GM18951 (cell line): ENCODE measurements at regions not wholly inside any gene's neighbourhood (a gene's known extent, or its start where the extent isn't known, plus 50 kb on each side); places are given as distances from the start of the nearest gene placed in this dataset.

Experiments used
- POLR2A ChIP-seq: IDR thresholded peaks from 4 replicates; pipeline ENCODE4 v1.6.1; 2011; ENCODE audit warnings: mild to moderate bottlenecking; ENCODE audit not compliant: insufficient read length, insufficient read depth; ENCODE audit errors: extremely low read depth
- in situ Hi-C: fragments of 300-500 bp; cut with MboI; formaldehyde crosslinking; loops from one replicate; pipeline ENCODE4 v1.12.0; 2022; ENCODE audit warnings: low sequenced_read_pairs, mixed read lengths, inconsistent platforms; ENCODE audit not compliant: unreplicated experiment

DNA sequence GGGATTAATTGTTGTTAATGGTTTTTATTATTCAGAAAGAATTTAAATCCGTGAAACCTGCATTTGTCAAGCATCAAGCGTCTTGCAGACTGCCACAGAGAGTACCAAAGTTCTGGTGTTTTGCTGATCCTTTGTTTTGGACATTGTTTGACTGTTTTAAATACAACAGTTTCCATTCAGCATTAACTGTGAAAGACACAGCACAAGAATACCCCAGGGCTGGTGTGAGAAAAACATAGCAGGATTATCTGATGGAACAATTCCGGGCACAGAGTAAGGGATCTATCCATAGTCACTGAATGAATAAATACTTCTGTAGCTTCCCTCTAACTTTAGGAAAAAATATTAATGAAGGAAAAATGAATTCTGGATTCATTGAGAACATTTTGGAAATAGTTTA lies 202.3 kb downstream of the LTN1 start:
- no peak for TF ChIP-seq POLR2A
- in situ Hi-C loops: no loop called here

DNA sequence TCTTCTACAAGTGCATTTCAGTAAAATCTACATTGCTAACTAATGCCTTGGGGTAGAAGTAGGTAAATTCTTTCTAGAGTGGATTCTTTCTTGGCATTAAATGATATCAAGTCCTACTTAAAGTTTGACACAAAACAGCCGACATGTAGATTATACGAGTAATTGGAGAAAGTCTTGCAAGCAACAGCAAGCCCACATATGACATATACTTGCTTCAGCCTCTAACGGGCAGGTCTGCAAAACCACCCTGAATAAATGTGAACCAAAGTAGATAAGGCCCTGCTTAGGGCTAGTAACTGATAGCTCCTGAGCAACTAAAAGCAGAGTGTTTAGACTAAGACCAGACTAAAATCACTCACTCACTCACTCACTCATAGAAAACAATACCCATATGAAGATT lies 203.2 kb downstream of the LTN1 start:
- in situ Hi-C loops: no loop called here
- no peak for TF ChIP-seq POLR2A

DNA sequence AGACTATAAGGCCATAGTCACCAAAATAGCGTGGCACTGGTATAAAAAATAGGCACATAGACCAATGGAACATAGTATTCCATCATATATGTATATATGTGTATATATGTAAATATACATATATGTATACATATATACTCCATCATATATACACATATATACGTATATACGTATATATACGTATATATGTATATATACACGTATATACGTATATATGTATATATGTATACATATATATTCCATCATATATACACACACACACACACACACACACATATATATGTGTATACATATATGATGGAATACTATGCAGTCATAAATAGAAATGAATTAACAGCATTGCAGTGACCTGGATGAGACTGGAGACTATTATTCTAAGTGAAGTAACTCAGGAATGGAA lies 204.6 kb downstream of the LTN1 start:
- no peak for TF ChIP-seq POLR2A
- in situ Hi-C loops: no loop called here

DNA sequence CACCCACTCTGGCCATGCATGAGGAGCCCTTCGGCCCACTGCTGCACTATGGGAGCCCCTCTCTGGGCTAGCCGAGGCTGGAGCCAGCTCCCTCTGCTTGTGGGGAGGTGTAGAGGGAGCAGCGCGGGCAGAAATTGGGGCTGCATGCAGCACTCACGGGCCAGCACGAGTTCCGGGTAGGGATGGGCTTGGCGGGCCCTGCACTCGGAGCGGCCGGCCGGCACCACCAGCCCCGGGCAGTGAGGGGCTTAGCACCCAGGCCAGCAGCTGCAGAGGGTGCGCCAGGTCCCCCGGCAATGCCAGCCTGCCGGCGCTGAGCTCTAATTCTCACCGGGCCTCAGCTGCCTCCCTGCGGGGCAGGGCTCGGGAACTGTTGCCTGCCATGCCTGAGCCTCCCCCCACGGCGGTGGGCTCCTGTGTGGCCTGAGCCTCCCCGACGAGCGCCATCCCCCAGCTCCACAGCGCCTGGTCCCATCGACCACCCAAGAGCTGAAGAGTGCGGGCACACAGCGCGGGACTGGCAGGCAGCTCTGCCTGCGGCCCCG lies 209.0 kb downstream of the LTN1 start:
- no peak for TF ChIP-seq POLR2A
- in situ Hi-C loops: no loop called here

DNA sequence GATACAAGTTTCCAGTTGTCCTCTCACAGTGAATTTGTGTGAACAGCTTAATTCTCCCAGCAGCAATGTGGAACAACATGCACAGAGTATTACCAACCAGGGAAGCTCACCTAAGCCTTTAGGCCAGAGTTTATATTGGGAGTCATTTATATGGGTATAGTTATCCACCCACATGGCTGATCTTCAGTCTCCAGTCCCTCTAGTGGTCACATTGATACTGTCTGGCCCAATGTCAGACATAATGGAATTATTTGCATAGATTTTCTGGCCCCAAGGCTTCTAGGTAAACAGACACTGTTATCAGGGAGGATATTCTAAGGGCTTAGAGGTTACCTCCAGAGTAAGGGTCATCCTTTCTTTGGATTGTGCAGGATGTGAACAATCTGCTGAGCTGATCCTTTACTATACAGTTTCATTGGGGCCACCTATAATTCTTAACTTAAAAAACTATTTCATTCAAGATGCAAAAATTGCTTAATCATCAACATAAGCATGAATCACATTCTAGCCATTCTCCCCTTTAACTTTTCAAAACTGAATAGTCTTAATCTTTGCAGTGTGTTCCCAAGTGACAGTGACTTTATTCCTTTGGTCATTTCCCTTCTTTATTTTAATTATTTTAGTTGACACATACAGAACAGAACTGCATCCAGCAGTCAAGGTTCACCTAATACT lies 210.9 kb downstream of the LTN1 start:
- in situ Hi-C loops: no loop called here
- TF ChIP-seq POLR2A: no peak

DNA sequence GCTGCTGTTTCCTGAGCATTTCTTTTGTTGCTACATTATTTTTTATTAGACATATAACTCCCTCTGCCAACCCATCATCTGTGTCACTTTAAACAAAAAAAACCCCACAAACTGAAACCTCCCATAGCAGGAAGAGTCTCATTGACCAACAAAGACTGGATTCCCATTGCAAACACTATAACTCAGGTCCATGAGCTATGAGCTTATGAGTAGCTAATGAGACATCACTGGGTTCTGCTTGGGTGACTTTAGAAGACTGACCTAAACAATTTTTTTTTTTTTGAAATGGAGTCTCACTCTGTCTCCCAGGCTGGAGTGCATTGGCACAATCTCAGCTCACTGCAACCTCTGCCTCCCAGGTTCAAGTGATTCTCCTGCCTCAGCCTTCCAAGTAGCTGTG lies 212.8 kb downstream of the LTN1 start:
- in situ Hi-C loops: no loop called here

DNA sequence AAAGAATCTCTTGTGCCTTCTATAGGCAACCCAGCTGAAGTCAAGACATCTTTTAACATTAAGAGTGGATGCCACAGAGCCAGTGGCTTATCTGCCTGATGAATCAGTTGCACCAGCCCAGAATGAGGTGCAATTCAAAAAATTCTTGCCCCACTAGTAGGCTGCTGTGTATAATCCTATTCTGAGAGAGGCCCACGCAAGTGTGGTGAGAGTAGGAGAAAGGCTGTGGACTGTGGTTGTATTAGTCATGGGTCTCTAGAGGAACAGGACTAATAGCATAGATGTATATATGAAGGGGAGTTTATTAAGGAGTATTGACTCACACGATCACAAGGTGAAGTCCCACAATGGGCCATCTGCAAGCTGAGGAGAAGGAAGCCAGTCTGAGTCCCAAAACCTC lies 216.4 kb downstream of the LTN1 start:
- no peak for TF ChIP-seq POLR2A
- in situ Hi-C loops: no loop called here

More for the DNA sequence above, 212.8 kb downstream of the LTN1 start:
- no peak for TF ChIP-seq POLR2A

DNA sequence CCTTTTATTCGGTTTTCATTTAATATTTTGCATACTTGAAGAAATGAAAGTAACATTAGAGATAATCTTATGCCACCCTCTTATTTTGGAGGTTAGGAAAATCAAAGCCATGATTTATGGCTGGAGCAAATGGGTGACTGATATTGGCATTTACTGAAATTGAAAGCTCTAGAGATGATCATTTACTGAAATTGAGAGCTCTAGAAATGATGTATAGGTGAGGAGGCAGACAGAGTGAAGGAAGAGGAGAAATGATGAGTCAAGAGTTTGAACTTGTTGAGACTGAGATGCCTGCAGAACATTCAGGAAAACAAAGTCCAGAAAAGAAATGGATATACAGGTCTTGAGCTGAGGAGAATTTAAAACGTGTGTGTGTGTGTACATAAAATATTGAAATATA lies 217.6 kb downstream of the LTN1 start:
- no peak for TF ChIP-seq POLR2A
- in situ Hi-C loops: no loop called here

DNA sequence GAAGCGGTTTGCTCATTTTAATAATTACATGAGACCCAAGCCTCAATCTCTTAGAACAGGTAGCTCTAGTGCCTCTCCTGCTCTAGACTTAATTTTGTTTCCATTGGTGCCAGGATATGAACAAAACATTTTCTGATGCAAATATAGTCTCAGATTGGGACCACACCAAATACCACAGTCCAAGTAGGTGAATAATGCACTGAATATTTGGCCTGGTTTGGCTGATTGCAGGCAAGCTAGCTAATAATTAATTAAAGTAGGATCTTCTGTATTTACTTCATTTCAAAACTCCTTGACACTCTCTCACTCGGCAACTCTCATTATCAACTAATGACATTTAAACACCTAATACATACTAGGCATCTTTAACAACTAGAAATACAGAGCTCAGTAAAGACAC lies 219.6 kb downstream of the LTN1 start:
- no peak for TF ChIP-seq POLR2A
- in situ Hi-C loops: no loop called here

DNA sequence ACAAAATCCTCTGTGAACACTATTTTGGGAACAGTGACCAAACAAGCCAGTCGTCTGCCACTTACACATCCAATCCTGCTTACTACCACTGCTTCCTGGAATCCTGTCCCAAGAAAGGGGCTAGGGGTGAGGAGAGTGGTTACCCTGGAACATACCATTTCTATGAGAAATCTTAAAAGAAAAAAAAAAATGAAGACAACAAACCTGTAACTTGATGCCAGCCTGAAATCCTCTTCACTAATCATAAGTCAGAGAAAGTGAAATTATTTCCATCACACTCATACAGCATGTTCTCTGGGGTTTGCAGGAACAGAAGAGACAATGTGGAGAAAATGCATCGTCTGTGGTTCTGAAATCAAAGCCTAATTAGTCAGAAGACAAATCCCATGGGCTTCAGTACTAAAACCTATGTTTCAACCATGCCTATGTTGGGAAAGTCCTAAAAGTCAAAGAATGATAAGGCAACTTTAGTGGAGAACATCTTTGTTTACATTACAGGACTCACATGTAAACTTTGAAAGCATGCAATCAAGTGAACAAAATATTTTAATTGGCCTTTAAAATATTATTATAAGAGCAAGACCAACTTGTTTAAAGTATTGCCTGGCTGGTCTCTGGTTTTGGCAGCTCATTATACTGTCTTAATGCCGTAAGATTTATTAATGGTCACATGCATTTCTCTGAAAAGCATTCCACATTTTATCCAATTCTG lies 220.7 kb downstream of the LTN1 start:
- in situ Hi-C loops: no loop called here
- no peak for TF ChIP-seq POLR2A

DNA sequence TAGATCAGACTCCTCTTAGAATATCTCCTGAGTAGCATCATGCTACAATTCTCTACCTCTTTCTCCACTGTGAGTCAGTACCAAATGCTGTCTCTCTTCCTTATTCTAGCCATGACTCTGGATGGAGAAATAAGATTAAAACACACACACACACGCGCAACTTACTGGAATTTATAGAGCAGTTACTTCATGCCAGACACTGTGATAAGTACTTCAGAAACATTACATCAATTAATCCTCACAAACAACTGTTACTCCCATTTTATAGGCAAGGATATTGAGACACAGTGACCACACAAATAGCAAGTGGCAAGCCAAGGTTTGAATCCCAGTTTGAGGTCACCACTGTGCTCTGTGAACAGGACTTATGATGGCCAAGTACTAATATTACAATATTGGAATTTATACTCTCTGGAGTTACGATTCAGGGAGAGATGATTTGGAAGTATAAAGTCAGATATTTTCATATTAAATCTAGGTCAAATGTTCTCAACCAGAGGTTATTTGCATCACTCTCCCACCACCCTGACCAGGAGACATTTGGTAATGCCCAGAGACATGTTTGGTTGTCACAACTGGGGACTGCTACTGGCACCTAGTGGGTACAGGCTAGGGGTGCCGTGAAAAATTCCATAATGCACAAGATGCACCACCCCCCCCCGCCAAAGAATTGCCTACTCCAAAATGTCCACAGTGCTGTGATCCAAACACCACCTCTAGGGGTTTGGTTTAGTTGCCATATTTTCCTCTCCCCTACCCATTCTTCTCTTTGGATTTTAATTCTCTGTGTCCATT lies 221.6 kb downstream of the LTN1 start:
- no peak for TF ChIP-seq POLR2A
- in situ Hi-C loops: no loop called here

DNA sequence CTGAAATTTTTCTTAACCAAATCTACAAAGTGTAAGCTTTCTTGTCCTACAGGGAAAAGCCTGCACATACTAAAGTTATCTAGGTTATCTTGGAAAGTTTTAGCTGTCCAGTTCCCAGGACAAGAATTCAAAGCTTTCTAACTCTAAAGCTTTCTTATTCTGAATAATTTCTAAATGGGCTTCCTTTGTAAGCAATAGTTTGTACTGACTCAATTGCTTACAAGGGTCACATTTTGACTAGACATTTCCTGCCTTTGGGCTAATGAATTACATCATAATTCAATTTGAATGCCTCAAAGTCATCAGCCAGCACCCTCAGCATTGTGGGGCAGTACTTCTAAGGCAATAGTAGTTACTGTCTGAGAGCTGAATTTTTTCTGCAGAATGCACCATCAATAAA lies 223.0 kb downstream of the LTN1 start:
- TF ChIP-seq POLR2A: no peak
- in situ Hi-C loops: no loop called here

DNA sequence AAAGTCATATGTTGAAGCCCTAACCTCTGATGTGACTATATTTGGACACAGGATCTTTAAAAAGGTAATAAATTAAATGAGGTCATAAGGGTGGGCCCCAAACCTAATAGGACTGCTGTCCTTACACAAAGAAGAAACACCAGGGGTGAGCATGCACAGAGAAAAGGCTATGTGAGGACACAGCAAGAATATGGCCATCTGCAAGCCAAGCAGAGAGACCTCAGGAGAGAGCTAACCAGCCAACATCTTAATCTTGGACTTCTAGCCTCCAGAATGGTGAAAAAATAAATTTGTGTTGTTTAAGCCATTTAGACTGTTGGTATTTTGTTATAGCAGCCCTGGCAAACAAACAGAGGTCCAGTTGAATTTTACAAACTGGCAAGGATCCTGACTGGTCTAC lies 223.9 kb downstream of the LTN1 start:
- in situ Hi-C loops: no loop called here

More for the DNA sequence above, 223.9 kb downstream of the LTN1 start:
- TF ChIP-seq POLR2A: no peak
